ENCODE measurements at regions not wholly inside any gene's neighbourhood (a gene's known extent, or its start where the extent isn't known, plus 50 kb on each side); places are given as distances from the start of the nearest gene placed in this dataset.

- no peaks in the 10 kb centered on the region for H3K36me3 ChIP-seq (ENCODE audit: low read depth, low read length)
- TF ChIP-seq EZH2phosphoT487 (IDR thresholded peaks at IDR 0.05; ENCODE audit: borderline replicate concordance, low read length) (no peak), CTCF (conservative IDR thresholded peaks at IDR 0.05; ENCODE audit: low read depth, low read length) (no peak), EZH2 (IDR thresholded peaks at IDR 0.05; ENCODE audit: low read length, unreplicated experiment) (no peak)
- no peaks in the 10 kb centered on the region for H3K79me2 ChIP-seq (ENCODE audit: low read length)
- BruUV-seq (replicated peaks): no TSS peak
- ChIA-PET CTCF (no interaction called here), POLR2A (ENCODE audit: unreplicated experiment) (no interaction called here)
- H3K4me3 ChIP-seq (ENCODE audit: low read length): no peak overlapping the region
- no peak overlapping the region for H2AFZ ChIP-seq (ENCODE audit: low read length)
- no peaks in the 10 kb centered on the region for H3K27me3 ChIP-seq (ENCODE audit: low read length)
- DNase-seq: peak; percentile 82
- no peaks in the 10 kb centered on the region for H3F3A ChIP-seq (ENCODE audit: low read length, unreplicated experiment)
- H3K9me2 ChIP-seq (replicated peaks; ENCODE audit: low read length): no peaks in the 10 kb centered on the region
- H3K9me3 ChIP-seq (ENCODE audit: low read length): no peaks in the 10 kb centered on the region
- H3K27ac ChIP-seq (ENCODE audit: low read length): no peak overlapping the region
- intact Hi-C loops (cut with micrococcal nuclease): loop anchor here (10.0 kb wide), 4 partner anchors 608 to 1448 kb away; no protein-coding TSS in a partner anchor
- H3K4me2 ChIP-seq (ENCODE audit: low read length): peak overlapping the region; percentile 20
- peaks cover 18% of the 10 kb centered on the region for H3K4me1 ChIP-seq (ENCODE audit: insufficient read depth, low read length)
- no peak overlapping the region for H3K9ac ChIP-seq (ENCODE audit: low read length)
- peak; percentile 64 for ATAC-seq
- H4K20me1 ChIP-seq (ENCODE audit: low read length): no peaks in the 10 kb centered on the region
Observed at GRCh38 chr3:178382449-178383061, 153.7 kb upstream of the KCNMB2 start.

- ATAC-seq (no peak), DNase-seq (no peak)
- Histone ChIP-seq H2AFZ (ENCODE audit: low read length) (peak overlapping the region; percentile 19; the same call in 1 of the 2 replicates), H3K36me3 (ENCODE audit: low read depth, low read length) (no peaks in the 10 kb centered on the region), H3K4me1 (ENCODE audit: insufficient read depth, low read length) (peaks cover 18% of the 10 kb centered on the region), H3K9me3 (ENCODE audit: low read length) (no peaks in the 10 kb centered on the region), H3K27ac (ENCODE audit: low read length) (no peak overlapping the region), H3F3A (ENCODE audit: low read length, unreplicated experiment) (no peaks in the 10 kb centered on the region), H3K4me2 (ENCODE audit: low read length) (no peak overlapping the region), H3K9ac (ENCODE audit: low read length) (no peak overlapping the region), H3K9me2 (replicated peaks; ENCODE audit: low read length) (no peaks in the 10 kb centered on the region), H3K79me2 (ENCODE audit: low read length) (no peaks in the 10 kb centered on the region), H3K4me3 (ENCODE audit: low read length) (no peak overlapping the region), H4K20me1 (ENCODE audit: low read length) (no peaks in the 10 kb centered on the region), H3K27me3 (ENCODE audit: low read length) (no peaks in the 10 kb centered on the region)
- ChIA-PET POLR2A (ENCODE audit: unreplicated experiment) (no interaction called here), CTCF (interaction anchor here (0.7 to 1.3 kb wide), 3 partner anchors 34 to 1334 kb away, joined by 3 to 6 read pairs (median 4); no protein-coding TSS in a partner anchor)
- intact Hi-C loops (cut with micrococcal nuclease): loop anchor here (1.0 to 10.0 kb wide), 9 partner anchors 302 to 1722 kb away; no protein-coding TSS in a partner anchor
- no TSS peak for BruUV-seq (replicated peaks)
- TF ChIP-seq EZH2phosphoT487 (IDR thresholded peaks at IDR 0.05; ENCODE audit: borderline replicate concordance, low read length) (no peak), CTCF (conservative IDR thresholded peaks at IDR 0.05; ENCODE audit: low read depth, low read length) (no peak), EZH2 (IDR thresholded peaks at IDR 0.05; ENCODE audit: low read length, unreplicated experiment) (no peak)
Observed at GRCh38 chr3:178384321-178385230, 151.7 kb upstream of the KCNMB2 start.

Data from PC-3 (cell line).